HG02571 (cell line): ENCODE measurements at regions not wholly inside any gene's neighbourhood (a gene's known extent, or its start where the extent isn't known, plus 50 kb on each side); places are given as distances from the start of the nearest gene placed in this dataset.

Experiments
- ATAC-seq: cut with Tn5 transposase; IDR thresholded peaks from one replicate; pipeline ENCODE4 v1.9.1; 2021; ENCODE audit warnings: mild to moderate bottlenecking, moderate library complexity; ENCODE audit not compliant: unreplicated experiment

GRCh38 chr11:27216270-27217149 lies 146.5 kb downstream of the CCDC34 start:
- ATAC-seq = no peak

- no peak for ATAC-seq
Measured at GRCh38 chr11:27215471-27216269, 147.3 kb downstream of the CCDC34 start.

GRCh38 chr11:27214713-27215112 lies 148.3 kb downstream of the CCDC34 start:
- ATAC-seq = no peak

- no peak for ATAC-seq
Measured at GRCh38 chr11:27213232-27213660, 149.8 kb downstream of the CCDC34 start.

- ATAC-seq = no peak
Measured at GRCh38 chr11:27212248-27212780, 150.7 kb downstream of the CCDC34 start.

- ATAC-seq = no peak
Measured at GRCh38 chr11:27211370-27212127, 151.5 kb downstream of the CCDC34 start.

- ATAC-seq = no peak
Measured at GRCh38 chr11:27210531-27210930, 152.5 kb downstream of the CCDC34 start.

- ATAC-seq = no peak
Measured at GRCh38 chr11:27209562-27210005, 153.4 kb downstream of the CCDC34 start.

- ATAC-seq = no peak
Measured at GRCh38 chr11:27208846-27209245, 154.2 kb downstream of the CCDC34 start.

GRCh38 chr11:27207025-27207650 lies 155.9 kb downstream of the CCDC34 start:
- no peak for ATAC-seq

GRCh38 chr11:27205779-27206570 lies 157.0 kb downstream of the CCDC34 start:
- ATAC-seq = no peak

GRCh38 chr11:27205250-27205649 lies 157.8 kb downstream of the CCDC34 start:
- no peak for ATAC-seq

- no peak for ATAC-seq
Measured at GRCh38 chr11:27204529-27204928, 158.5 kb downstream of the CCDC34 start.

- ATAC-seq = no peak
Measured at GRCh38 chr11:27203077-27203647, 159.9 kb downstream of the CCDC34 start.

- no peak for ATAC-seq
Measured at GRCh38 chr11:27201454-27202302, 161.1 kb downstream of the BBOX1 start.

GRCh38 chr11:27200779-27201453 lies 160.3 kb downstream of the BBOX1 start:
- ATAC-seq = no peak

- ATAC-seq = no peak
Measured at GRCh38 chr11:27196203-27196897, 155.7 kb downstream of the BBOX1 start.
